Adrenal gland (tissue), 5 donors: ENCODE measurements at regions not wholly inside any gene's neighbourhood (a gene's known extent, or its start where the extent isn't known, plus 50 kb on each side); places are given as distances from the start of the nearest gene placed in this dataset.

Experiments used
- POLR2A ChIP-seq, 2 donors: fragments of 450-650 bp; IDR thresholded peaks; one replicate each; pipeline ENCODE4 v1.6.1; 2017; ENCODE audit warnings: antibody characterized with exemption in 2 of 2, mild to moderate bottlenecking in 2 of 2, moderate library complexity in 1 of 2
- TF ChIP-seq, protein P1 (sequence below), 6 experiments: fragments of 450-650 bp in 4 of 6; fragments of 200-600 bp in 2 of 6; sonication (generic) in 1 of 6; IDR thresholded peaks; 1 replicate in 5 of 6; 2 replicates in 1 of 6; pipeline versions ENCODE4 v1.5.1 to v1.8.0; 2016 to 2021; ENCODE audit warnings: antibody characterized with exemption in 6 of 6, mild to moderate bottlenecking in 2 of 6, moderate library complexity in 1 of 6
- donor health status: DM: no; HTN: no; CAD: no.

DNA sequence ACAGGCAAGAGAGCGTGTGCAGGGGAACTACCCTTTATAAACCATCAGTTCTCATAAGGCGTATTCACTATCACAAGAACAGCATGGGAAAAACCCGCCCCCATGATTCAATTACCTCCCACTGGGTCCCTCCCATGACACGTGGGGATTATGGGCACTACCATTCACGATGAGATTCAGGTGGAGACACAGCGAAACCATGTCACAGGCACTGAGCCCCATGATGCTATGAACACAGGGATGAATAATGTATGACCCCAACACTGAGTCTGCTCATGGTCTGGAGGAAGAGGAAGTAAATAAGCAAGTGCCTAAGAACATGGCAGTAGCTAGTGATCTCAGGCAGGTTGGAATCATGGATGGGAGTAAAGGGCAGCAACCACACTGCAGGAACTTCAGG, 281.0 kb upstream of the ZNF462 start:
- no peak for TF ChIP-seq POLR2A (IDR thresholded peaks at IDR 0.05)
- TF ChIP-seq, protein P1, sequence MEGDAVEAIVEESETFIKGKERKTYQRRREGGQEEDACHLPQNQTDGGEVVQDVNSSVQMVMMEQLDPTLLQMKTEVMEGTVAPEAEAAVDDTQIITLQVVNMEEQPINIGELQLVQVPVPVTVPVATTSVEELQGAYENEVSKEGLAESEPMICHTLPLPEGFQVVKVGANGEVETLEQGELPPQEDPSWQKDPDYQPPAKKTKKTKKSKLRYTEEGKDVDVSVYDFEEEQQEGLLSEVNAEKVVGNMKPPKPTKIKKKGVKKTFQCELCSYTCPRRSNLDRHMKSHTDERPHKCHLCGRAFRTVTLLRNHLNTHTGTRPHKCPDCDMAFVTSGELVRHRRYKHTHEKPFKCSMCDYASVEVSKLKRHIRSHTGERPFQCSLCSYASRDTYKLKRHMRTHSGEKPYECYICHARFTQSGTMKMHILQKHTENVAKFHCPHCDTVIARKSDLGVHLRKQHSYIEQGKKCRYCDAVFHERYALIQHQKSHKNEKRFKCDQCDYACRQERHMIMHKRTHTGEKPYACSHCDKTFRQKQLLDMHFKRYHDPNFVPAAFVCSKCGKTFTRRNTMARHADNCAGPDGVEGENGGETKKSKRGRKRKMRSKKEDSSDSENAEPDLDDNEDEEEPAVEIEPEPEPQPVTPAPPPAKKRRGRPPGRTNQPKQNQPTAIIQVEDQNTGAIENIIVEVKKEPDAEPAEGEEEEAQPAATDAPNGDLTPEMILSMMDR (IDR thresholded peaks at IDR 0.05), result no peak
